GM21423 (cell line): ENCODE measurements at regions not wholly inside any gene's neighbourhood (a gene's known extent, or its start where the extent isn't known, plus 50 kb on each side); places are given as distances from the start of the nearest gene placed in this dataset.
"Not testable (repeated sequence)": the region's sequence is repeated elsewhere in the genome, so short reads cannot be mapped to it uniquely, and the experiment has no call there.

Source experiments
- ATAC-seq: cut with Tn5 transposase; IDR thresholded peaks from one replicate; pipeline ENCODE4 v1.9.1; 2021; ENCODE audit warnings: mild to moderate bottlenecking, moderate library complexity; ENCODE audit not compliant: unreplicated experiment

DNA sequence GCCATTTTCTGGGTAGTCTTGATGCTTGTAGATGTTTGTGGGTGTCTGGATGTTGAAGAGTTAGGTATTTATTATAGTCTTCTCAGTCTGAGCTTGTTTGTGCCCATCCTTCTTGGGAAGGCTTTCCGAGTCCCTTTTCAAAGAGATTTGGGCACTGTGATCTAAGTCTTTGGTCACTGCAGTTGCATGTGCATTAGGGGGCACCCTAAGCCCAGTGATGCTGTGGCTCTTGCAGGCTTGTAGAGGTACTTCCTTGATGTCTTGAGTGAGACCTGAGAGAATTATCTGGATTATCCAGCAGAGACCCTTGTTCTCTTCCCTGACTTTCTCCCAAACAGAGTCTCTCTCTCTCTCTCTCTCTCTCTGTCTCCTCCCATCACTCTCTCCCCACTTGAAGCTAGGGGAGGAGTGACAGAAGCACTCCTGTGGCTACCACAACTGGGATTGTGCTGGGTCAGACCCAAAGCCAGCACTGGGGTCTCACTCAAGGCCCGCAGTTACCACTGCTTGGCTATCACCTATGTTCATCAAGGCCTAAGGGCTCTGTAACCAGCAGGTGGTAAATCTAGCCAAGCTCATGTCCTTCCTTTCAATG lies 68.5 kb downstream of the TMCO5A start:
- ATAC-seq = peak; percentile 51

DNA sequence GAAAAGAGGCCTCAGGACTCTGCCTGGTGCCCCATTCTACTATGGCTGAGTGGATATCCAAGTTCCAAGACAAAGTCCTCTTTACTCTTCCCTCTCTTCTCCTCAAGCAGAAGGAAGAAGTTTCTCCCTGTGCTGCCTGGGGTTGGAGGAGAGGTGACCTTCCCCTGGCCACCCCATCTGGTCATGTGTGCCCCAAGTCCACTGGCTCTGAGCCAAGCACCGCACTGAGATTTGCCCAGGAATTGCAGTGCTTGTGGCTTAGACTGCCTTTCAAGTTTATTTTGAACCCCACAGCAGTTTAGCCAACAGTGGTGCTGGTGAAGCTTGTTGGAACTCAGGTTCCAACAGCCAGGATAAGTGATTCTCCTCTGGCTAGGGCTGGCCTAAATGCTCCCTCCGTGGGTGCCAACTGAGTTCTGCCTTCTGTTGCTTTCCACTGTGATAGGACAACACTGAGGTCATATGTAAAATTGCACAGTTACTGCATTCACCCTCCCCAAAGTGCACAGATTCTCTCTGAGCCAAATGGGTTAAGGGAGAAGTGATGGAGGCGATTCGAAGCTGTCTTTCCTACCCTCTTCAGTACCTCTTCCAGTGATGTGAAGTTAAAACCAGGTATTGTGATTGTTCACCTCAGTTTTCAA lies 69.9 kb downstream of the TMCO5A start:
- no peak for ATAC-seq

DNA sequence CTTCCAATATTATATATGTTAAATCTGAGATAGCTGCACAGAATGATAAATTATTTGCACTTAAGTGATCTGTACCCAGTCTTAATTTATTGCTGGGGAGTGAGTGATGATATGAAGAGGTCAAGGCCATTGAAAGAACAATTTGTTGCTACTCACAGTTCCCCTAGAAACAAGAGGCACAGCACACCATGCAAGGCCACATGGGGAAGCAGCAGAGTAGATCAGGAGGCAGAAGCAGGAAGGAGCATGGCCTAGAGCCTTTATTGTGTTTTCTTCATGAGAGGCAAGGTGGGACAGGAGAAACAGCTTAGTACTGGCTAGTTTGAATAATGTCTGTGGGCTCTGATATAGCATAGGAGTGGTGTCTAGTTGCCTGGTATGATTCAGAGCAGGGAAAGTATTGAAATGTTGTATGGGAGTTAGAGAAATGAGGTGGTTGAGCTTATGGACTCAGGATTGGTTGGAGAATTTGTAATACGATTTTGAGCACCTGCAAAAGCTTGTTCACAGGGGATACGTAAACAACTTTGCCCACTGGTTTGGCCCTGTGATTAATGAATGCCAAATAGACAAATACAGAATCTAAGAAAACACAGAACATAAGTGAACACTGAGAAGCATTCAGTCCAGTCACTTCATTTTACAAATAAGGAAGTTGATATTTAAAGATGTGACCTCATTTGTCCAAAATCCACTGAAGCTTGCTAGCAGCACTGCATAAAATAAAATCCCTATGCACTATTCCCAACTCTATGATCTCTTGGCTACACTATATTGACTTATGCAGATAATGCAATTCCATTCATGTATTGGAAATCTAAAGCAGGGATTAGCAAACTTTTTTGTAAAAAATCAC lies 71.7 kb downstream of the TMCO5A start:
- ATAC-seq = no peak

DNA sequence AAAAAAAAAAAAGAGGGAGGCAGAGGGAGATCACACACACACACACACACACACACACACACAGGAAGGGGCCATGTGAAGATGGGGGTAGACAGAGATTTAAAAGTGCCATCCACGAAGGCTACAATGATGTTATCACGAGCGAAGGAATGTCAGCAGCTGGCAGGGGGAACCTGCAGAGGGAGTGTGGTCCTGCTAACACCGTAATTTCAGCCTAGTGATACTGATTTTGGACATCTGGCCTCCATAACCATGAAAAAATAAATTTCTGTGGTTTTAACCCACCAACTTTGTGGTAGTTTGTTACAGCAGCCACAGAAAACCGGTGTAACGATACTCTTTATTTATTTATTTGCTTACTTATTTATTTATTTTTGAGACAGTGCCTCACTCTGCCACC lies 76.0 kb downstream of the TMCO5A start:
- ATAC-seq = no peak

DNA sequence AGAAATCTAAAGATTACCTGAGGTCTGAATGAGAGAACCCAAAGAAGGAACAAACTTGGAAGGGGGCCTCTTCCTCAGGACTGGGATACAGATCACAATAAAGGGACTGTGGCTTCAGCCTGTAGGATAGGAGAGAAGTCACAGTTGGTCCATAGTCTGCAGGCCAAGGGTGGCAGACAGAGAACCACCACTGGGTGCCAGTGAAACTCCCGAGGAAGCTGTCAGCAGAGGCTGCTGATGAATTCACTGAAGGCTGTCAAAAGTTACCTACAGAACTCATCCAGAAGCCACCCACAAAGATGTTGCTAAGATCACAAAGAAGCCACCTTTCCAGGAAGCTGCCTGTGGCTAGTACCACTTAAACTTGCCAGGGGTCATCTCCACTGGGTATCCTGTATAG lies 78.5 kb downstream of the TMCO5A start:
- ATAC-seq = no peak

DNA sequence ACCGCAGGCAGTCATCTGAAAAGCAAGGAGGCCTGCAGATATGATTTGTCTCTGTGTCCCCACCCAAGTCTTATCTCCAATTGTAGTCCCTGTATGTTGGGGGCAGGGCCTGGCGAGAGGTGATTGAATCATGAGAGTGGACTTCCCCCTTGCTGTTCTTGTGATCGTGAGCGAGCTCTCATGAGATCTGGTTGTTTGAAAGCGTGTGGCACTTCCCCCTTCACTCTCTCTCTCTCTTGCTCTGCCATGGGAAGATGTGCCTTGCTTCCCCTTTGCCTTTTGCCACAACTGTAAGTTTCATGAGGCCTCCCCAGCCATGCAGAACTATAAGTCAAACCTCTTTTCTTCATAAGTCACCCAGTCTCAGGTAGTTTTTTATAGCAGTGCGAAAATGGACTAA lies 83.3 kb downstream of the TMCO5A start:
- no peak for ATAC-seq

DNA sequence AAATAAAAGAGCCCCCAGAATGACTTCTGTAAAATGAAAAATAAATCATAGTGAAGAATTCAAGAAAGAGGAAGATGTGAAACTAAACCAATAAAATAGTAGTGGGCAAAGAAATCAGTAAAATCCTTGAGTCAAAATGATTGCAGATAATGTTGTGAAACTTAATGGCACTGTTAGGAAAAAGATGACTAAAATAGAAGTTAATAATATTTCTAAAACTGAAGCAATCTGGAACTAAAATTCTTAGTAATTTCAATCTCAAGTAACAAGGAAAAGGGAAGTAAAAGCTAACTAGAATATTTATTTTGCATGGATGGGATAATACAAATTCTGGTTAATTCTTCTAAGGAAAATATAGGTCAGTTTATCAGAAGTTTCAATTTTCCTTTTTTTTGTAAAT lies 84.6 kb downstream of the TMCO5A start:
- no peak for ATAC-seq

DNA sequence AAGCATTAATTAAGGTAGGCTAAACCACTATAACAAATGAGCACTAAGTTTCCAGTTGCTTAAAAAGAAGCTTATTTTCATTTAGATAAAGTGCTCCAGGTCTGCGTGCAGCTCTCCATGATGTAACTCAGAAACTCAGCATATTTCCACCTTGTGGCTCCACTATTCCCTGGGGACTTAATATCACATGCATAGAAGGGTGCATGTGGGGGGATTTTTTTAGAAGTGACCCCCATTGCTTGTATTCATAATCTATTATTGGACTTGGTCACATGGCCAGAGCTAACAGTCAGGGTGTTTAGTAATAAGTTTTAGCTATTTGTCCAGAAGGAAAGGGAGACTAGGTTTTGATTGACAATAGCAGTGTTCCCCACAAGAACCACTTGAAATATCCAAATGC lies 86.8 kb downstream of the TMCO5A start:
- no peak for ATAC-seq

DNA sequence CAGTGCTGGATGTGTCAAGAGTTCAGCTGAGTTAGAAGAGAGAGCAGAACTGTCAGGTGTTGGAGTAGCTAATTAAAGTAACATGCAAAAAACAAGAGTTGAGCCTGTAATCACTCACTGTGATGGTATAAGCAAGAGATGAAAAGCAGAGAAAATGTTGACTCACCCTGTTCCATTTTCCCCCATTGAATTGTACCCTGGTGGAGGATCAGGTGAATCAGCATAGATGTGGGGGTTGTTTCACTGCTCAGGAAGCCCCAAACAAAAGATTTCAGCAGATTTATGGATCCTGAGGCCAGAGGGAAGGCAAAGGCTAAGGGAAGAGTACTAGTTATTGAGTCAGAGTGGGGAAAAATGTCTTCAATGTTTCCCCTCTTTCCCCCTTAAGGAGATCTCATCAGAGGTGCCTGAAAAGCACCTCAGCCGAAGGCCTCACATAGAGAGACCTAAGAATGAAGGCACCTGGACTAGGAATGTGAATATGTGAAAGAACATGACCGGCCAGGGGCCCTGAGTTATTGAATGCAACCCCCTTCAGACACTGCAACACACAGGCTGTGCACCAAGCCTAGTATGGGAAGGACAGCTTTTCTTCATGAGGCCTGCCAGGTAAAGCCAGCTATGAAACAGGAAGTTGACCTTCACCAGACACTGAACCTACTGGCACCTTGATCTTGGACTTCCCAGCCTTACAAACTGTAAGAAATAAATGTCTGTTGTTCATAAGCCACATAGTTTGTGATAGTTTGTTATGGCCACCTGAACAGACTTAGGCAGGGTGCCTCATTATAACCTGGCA lies 90.1 kb downstream of the TMCO5A start:
- no peak for ATAC-seq

DNA sequence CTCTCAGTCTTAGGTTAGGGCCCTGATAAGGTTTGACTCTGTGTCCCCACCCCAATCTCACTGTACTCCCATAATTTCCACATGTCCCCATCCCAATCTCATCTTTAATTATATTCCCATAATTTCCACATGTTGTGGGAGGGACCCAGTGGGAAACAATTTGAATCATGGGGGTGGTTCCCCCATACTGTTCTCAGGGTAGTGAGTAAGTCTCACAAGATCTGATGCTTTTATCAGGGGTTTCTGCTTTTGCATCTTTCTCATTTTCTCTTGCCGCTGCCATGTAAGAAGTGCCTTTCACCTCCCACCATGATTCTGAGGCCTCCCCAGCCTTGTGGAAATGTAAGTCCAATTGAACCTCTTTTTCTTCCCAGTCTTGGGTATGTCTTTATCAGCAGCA lies 91.2 kb downstream of the TMCO5A start:
- not testable (repeated sequence) for ATAC-seq

DNA sequence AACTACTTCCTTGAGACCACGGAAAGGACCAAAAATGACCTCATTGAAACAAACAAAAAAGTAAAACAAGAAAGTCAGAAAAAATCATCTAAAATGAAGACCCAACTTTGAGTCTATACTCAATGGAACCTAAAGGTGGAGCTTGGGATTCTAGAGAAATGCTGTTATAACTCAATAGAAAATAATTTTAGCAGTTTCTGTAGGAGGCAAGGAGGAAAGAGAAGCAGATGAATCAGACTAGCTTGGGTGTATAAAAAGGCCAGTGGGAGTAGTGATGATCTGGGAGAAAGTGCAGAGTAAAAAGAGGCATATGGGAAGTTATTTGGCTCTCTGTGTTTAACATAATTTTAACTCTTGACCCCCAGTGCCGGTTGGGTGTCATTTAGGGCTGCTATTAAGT lies 94.4 kb downstream of the TMCO5A start:
- no peak for ATAC-seq

DNA sequence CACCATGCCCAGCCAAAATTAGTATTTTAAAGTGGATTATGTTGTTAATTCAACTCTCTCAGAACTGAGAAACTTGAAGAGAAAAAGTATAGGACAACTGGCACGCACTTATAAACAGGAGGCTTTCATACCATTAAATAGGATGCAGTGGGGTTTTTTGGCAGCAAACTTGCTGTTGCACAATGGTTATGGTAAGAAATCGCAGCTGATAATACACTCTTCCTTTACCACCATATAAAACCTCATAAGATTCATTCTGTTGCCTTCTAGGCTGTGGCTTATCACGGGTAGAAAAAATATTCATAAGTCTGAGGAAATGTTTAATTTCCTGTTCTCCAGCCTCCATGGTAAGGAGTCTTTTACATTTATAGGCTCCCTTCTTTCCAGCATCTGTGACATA lies 95.3 kb downstream of the TMCO5A start:
- ATAC-seq = no peak

DNA sequence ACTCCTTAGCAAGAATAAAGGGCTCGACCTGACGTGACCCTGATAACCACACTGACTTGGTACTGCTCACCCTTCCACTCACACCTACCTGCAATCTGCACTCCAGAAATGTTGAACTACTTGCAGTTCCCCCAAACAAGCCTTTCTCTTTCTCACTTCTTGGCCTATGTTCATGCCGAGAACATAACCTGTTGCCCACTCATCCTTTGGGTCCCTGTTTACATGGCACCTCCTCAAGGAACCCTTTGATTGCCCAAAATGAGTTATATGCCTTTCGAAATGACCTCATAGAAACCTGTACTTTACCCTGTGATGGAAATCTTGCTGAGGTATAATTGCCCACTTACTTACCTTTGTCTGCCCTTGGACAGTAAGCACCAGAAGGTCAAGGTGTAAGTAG lies 96.2 kb downstream of the TMCO5A start:
- no peak for ATAC-seq

DNA sequence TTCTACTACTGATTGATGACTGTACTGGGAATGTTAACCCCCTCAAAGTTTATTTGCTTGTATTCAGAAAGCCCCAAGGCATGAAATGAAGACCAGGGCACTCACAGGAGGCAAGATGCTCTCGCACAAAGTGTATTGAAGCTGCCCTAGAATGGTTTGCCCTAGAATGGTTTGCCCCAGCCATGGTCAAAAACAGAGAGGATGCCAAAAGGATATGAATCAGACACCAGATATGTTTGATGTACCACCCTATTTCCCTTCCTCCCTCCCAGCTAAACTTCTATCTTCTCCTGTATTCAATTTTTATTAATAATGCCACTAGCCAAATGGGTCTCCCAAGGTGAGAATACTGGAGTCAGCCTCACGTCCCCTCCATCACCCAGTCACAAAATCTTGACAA lies 101.3 kb downstream of the TMCO5A start:
- ATAC-seq = no peak

DNA sequence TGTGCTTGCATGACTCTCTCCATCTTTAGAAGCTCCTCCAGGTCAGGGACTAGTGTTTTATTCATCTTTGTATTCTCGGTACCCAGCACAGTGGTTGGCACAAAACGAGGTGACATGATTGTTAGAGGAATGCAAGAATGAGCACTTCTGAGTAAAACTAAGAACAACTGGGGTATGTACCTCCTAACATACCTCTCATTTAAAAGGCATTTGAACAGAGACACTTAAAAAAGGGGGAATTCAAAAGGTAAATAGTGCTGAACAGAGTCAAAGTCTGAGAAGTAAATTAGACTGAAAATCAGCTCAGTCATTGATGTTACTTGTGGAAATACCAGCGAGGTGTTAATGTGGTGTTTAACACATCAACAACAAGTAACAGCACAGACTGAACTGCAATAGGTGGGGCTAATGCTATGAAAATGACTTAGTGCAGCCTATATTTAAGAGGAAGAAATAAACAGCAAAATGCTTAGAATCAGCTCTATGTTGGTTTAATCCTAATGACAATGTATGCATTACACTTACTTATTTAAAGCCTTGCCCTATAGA lies 102.4 kb downstream of the TMCO5A start:
- no peak for ATAC-seq

DNA sequence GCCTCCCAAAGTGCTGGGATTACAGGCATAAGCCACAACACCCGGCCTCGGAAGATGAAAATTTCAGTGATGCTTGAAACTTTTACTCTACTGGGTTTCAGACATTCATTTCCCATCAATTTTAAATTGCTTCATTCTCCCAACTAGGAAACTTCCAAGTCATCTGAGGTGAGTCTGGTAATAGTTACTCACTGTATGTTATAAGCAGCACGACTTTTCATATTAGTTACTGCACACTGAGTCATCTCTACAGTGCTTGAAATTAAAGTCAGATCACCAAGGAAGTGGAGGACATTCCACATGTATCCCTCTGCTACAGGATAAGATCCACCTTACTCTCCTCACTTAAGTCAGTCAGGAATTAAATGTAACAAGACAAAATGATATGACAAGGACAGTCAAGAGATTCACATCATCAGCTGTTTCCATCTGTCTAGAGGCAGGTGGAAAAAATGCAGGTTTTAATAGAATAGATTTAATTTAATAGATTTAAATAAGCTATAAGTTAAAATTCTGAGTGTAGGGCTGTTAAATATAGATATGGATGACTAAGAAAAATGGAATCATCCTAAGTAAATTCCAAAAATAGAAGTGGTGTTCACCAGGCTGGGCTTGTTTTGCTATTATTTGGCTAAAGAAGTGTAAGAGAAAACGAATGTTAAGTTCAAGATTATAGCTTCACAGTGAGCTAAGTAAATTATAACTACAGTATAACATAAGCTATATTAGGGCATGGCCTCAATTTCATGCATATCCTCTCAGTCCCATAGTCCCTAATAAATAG lies 104.4 kb downstream of the TMCO5A start:
- no peak for ATAC-seq

DNA sequence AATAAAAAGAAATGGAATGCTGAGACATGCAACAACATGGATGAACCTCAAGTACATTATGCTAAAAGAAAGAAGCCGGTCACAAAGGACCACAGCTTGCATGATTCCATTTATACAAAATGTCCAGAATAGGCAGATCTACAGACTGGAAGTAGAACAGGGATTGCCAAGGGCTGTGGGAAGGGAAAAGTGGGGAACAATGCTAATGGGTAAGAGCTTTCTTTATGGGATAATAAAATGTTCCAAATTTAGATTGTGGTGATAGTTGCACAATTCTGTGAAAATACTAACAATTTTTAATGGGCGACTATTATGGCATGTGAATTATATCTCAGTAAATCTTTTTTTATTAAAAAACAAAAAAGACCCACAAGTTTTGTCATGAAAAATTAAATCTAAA lies 106.2 kb downstream of the TMCO5A start:
- no peak for ATAC-seq

DNA sequence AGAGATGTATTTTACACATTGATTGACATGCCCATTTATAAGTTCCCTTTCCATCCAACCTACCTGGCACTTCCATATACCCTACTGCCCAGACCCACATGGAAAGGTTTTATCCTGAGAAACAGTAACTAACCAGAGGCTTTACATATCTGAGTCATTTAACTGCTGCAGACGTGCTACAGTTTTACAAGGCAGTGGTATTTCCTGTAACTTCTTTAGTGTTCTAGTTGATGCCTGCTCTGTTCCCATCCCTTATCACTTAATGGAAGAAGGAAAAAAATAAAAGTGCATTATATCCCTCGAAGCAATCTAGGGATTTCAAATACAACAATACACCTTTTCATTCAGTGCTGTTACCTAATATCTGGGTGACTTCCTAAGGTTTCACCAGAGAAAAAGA lies 107.1 kb downstream of the TMCO5A start:
- ATAC-seq = no peak

DNA sequence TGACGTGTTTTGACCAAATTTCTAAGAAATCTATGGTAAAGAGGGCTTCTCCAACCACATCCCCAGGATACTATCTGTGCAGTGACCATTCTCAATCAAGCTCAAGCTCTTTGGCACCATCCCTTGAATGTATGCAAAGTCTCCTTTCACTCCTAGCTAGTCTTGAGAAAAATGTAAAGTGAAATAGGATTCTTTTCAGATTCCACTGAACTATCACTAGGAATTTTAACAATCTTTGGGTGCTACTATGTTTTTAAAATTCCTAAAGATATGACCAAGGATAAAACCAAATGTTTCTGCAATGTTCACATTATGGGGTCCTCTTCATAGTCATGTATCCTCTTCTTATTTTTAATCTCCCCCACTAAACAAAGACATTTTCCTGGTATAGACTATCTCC lies 107.8 kb downstream of the TMCO5A start:
- no peak for ATAC-seq

DNA sequence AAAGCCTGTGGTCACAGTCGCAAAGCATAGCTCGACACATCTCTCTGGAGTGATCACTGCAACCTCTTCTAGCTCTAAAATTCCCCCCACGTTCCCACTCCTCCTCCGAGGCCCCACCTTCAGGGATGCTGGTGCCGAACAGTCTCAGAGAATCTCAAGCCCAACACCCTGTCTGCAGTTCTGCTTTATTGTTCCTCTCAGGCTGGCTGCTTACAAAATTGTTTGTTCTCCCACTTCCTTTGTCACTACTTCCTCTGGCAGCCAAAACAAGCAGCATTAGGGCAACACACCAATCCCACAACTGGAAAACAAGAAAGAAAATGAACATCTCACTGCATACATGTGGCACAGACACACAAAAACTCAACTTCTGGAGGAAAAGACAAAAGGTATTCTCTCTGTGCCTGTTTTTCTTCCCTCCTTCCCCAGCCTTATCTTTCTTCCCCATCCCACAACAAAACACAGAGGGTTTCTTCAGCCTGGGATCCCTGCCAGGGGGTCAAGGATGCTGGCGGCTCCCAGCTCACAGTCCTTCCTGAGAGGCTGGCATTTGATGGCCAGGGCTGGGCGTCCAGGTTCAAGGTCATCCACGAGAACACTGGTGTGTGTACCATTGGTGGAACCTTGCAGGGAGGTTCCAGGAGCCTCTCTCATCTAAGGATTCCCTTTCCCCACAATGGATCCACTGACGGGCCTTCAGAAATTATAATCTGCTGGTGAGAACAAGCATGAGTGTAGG lies 108.4 kb downstream of the TMCO5A start:
- ATAC-seq = no peak
